Breast epithelium (tissue), 3 donors: ENCODE measurements at regions not wholly inside any gene's neighbourhood (a gene's known extent, or its start where the extent isn't known, plus 50 kb on each side); places are given as distances from the start of the nearest gene placed in this dataset.

Experiments used
- CTCF ChIP-seq, 3 donors: fragments of 450-650 bp; IDR thresholded peaks; one replicate each; pipeline ENCODE4 v1.5.1; 2016 to 2017; ENCODE audit warnings: antibody characterized with exemption in 3 of 3, mild to moderate bottlenecking in 3 of 3, moderate library complexity in 3 of 3
- POLR2A ChIP-seq: fragments of 450-650 bp; IDR thresholded peaks from one replicate; pipeline ENCODE4 v1.6.1; 2016; ENCODE audit warnings: antibody characterized with exemption, mild to moderate bottlenecking, moderate library complexity
- POLR2AphosphoS5 ChIP-seq, 3 donors: sonication (generic); formaldehyde crosslinking; IDR thresholded peaks; one replicate each; pipeline ENCODE4 v1.6.1; 2017; ENCODE audit warnings: antibody characterized with exemption in 3 of 3

- no peak for TF ChIP-seq POLR2A
- no peak for TF ChIP-seq POLR2AphosphoS5 (IDR thresholded peaks at IDR 0.05)
- TF ChIP-seq CTCF (IDR thresholded peaks at IDR 0.05), result no peak
These were observed 318.0 kb downstream of the QKI start for GRCh38 chr6:163732479-163732878.
